C4-2B (cell line): ENCODE measurements at regions not wholly inside any gene's neighbourhood (a gene's known extent, or its start where the extent isn't known, plus 50 kb on each side); places are given as distances from the start of the nearest gene placed in this dataset.
"Not testable (repeated sequence)": the region's sequence is repeated elsewhere in the genome, so short reads cannot be mapped to it uniquely, and the experiment has no call there.

Experiments used
- H3K27ac ChIP-seq: fragments of 450-650 bp; 2 replicates; pipeline ENCODE4 v1.5.1; 2017
- ZFX ChIP-seq: fragments of 450-650 bp; IDR thresholded peaks from 2 replicates; pipeline ENCODE4 v1.6.1; 2017
- TF ChIP-seq, protein P1 (sequence below): fragments of 450-650 bp; conservative IDR thresholded peaks from 2 replicates; pipeline ENCODE4 v1.5.1; 2017; ENCODE audit warnings: mild to moderate bottlenecking

DNA sequence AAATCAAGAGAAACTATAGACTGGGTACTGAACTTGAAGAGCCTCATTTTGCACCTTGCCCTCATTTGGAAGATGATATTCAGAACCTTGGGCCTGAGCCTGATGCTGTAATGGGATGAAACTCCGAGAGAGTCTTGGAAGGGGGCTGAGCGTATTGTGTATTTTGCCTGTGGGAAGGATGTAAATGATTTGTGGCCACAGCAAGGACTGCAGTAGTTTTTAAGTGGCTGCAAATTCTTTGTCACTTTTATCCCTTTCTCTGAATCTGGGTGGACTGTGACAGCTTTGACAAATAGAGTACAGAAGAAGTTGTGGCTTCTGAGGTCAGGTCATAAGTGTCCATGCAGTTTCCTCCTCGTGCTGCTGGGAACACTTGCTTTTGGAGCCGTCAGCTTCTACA is 221.2 kb downstream of the ADRA2A start:
- TF ChIP-seq, protein P1, sequence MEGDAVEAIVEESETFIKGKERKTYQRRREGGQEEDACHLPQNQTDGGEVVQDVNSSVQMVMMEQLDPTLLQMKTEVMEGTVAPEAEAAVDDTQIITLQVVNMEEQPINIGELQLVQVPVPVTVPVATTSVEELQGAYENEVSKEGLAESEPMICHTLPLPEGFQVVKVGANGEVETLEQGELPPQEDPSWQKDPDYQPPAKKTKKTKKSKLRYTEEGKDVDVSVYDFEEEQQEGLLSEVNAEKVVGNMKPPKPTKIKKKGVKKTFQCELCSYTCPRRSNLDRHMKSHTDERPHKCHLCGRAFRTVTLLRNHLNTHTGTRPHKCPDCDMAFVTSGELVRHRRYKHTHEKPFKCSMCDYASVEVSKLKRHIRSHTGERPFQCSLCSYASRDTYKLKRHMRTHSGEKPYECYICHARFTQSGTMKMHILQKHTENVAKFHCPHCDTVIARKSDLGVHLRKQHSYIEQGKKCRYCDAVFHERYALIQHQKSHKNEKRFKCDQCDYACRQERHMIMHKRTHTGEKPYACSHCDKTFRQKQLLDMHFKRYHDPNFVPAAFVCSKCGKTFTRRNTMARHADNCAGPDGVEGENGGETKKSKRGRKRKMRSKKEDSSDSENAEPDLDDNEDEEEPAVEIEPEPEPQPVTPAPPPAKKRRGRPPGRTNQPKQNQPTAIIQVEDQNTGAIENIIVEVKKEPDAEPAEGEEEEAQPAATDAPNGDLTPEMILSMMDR: no peak
- TF ChIP-seq ZFX: no peak
- no peak overlapping the region for H3K27ac ChIP-seq

DNA sequence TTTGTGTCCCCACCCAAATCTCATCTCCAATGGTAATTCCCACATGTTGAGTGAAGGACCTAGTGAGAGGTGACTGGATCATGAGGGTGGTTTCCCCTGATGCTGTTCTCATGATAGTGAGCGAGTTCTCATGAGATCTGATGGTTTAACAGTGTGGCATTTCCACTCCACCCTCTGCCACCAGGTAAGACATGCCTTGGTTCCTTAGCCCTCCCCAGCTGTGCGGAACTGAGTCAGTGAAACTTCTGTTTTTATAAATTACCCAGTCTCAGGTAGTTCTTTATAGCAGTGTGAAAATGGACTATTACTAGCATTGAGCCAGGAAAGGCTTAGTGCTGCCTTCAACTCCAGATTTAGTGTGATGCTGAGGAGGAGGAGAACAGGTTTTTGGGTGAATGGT is 222.2 kb downstream of the ADRA2A start:
- H3K27ac ChIP-seq: no peak overlapping the region
- TF ChIP-seq ZFX: no peak
- TF ChIP-seq, protein P1: no peak

DNA sequence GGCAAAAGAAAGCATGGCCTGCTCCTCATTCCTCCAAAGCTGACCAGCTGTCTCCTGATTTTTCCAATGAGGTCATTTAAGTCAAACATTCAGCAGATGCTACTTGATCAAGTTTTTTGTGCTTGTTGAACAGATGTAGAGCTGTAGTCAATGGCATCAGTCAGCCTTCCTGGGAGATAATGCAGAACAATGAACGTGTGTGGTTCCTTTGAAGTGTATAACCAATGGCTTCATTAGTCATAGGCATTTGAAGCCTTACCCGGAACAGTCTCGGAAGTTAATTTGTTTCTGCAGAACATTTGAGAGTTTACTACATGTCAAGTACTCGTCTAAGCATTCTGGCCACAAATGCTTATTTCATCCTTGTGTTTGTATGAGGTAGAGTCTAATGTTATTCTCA is 227.1 kb downstream of the ADRA2A start:
- no peak overlapping the region for H3K27ac ChIP-seq
- TF ChIP-seq ZFX: no peak
- TF ChIP-seq, protein P1: no peak

DNA sequence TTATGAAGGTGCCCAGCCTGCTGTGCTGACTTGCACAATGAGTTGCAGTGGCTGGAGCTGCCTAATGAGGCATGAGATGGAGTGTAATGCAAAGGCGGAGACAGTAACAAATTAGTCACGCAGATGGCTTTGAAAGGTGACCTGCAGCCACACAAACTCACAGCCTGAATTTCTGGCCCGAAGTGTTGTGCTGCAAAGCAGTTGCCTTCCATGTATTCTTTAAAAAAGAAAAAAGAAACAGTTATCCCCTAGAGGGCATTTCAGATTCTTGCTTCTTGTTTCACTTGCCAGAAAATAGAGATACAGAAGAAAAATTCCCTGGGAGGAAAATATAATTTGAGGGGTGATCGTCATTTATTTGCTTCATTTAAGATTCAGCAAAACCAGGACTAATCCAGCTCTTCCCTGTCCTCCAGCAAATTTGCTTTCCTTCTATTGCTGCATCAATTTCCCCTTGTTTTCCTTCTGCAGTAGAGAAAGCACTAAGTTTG is 239.9 kb downstream of the ADRA2A start:
- TF ChIP-seq, protein P1: peak; percentile 17; the same call in 1 of the 2 replicates
- TF ChIP-seq ZFX: no peak
- H3K27ac ChIP-seq: no peak overlapping the region

DNA sequence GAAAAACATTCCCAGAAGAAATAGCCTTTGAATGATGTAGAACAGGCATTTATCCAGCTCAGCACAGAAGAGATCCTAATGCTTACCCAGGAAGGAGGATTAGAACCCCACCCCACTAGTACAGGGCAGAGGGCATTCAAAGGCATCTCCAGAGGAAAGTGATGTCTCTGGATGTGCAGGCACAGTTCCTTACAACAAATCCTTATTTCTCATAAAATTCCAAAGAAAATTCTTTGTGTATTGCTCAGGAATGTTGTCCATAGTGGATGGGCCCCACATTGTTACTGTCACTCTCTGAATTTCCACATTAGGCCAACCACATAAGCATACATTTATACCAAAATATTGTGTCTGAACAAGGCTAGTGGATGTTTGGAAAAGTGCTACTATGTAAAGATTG is 243.0 kb downstream of the ADRA2A start:
- no peak overlapping the region for H3K27ac ChIP-seq
- TF ChIP-seq, protein P1: no peak
- no peak for TF ChIP-seq ZFX

DNA sequence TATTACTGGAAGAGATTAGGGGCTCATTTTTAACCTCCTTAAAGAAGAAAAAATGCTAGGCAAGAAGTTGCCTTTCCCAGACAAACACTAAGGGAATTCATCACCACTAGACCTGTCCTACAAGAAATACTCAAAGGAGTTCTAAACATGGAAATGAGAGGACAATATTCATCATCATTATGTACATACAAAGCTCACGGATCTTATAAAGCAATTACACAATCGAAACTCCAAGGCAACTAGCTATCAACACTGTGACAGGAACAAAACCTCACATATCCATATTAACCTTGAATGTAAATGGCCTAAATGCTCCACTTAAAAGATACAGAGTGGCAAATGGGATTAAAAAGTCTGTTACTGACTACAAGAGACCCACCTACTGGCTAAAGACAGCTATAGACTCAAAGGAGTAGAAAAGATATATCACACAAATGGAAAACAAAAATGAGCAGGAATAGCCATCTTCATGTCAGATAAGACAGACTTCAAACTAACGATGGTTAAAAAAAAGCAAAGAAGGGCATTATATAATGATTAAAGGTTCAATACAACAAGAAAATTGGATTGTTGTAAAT is 246.6 kb downstream of the ADRA2A start:
- TF ChIP-seq, protein P1: peak; percentile 31
- no peak for TF ChIP-seq ZFX
- no peak overlapping the region for H3K27ac ChIP-seq

DNA sequence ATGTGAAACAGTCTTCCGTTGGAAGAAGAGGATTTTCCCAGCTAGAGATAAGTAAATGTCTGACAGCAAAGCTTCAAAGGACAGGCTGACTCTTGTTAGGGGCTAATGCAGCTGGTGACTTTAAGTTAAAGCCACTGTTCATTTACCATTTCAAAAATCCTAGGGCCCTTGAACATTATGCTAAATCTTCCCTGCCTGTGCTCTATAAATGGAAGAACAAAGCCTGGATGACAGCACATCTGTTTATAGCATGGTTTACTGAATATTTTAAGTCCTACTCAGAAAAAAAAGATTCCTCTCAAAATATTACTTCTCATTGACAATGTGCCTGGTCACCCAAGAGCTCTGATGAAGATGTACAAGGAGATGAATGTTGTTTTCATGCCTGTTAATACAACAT is 255.3 kb downstream of the ADRA2A start:
- not testable (repeated sequence) for H3K27ac ChIP-seq

DNA sequence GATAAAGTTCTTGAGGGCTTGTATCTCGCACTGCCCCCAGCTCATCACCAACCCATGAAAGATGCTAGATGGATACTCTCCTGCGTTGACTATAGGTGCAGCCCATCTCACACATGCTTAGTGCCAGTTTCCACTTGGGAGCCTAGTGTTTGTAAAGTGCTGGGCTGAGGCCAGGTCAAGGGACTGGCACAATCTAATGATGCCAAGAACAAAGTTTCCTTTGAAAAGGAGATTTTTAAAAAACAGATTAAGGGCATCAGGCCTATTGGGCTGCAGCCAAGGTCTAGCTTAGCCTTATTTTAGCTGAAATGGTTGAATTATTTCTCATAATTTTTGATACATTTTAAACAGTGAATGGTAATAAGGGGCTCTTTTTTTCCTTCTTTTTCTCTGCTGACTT is 259.0 kb downstream of the ADRA2A start:
- TF ChIP-seq, protein P1: no peak
- no peak for TF ChIP-seq ZFX
- H3K27ac ChIP-seq: no peak overlapping the region
